Esophagus (tissue), 2 donors: ENCODE measurements at regions not wholly inside any gene's neighbourhood (a gene's known extent, or its start where the extent isn't known, plus 50 kb on each side); places are given as distances from the start of the nearest gene placed in this dataset.

ENCODE experiments used
- H3K27ac ChIP-seq, 2 donors: one replicate each; pipeline ENCODE4 v1.5.1; 2013; ENCODE audit warnings: low read depth in 2 of 2, mild to moderate bottlenecking in 2 of 2, inconsistent platforms in 1 of 2, low read length in 1 of 2, moderate library complexity in 1 of 2
- H3K27me3 ChIP-seq, 2 donors: one replicate each; pipeline ENCODE4 v1.6.1; 2013; ENCODE audit warnings: low read length in 2 of 2, control low read depth in 1 of 2, mild to moderate bottlenecking in 1 of 2; ENCODE audit not compliant: insufficient read depth in 2 of 2, control insufficient read depth in 1 of 2
- H3K36me3 ChIP-seq, 2 donors: one replicate each; pipeline ENCODE4 v1.6.1; 2013; ENCODE audit warnings: low read length in 1 of 2; ENCODE audit not compliant: control insufficient read depth in 2 of 2, insufficient read depth in 2 of 2
- H3K4me1 ChIP-seq, 2 donors: one replicate each; pipeline ENCODE4 v1.6.1; 2013; ENCODE audit warnings: low read length in 1 of 2; ENCODE audit not compliant: control insufficient read depth in 2 of 2, insufficient read depth in 2 of 2
- H3K4me3 ChIP-seq, 2 donors: one replicate each; pipeline ENCODE4 v1.5.1; 2013; ENCODE audit warnings: low read length in 2 of 2, mild to moderate bottlenecking in 2 of 2, low read depth in 1 of 2, moderate library complexity in 1 of 2
- H3K9me3 ChIP-seq, 2 donors: one replicate each; pipeline ENCODE4 v1.6.1; 2013; ENCODE audit warnings: mild to moderate bottlenecking in 2 of 2, low read depth in 1 of 2, low read length in 1 of 2, moderate library complexity in 1 of 2; ENCODE audit not compliant: control insufficient read depth in 2 of 2, insufficient read depth in 1 of 2
- WGBS, 2 donors: extraction: QIAGEN DNeasy Blood & Tissue Kit; methylation state at CpG; one replicate each; pipeline ENCODE4 v1.1.7; 2013; 5-methylcytosine and 5-hydroxymethylcytosine counted together
- donor health status: healthy with polysubstance abuse.
- donor health status: Bipolar disorder and iron deficiency.

DNA sequence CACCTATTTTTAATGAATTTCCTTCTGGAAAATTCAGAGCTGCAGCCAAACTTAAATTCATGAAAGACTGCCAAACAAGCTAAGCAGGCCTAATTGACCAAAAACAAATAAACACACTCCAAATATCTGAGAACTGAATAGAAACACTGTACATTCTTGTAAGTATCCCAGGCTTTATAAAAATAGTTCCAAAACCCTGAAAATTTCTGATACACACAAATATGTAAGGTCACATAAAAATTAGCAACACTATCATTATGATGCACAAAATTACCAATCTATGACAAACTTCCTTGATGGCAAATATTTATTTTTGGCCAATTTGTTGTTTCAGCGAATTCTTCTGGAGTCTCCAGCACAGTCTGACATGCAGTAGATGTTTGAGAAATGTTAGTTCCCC, 117.9 kb upstream of the UBE2E2 start:
- Histone ChIP-seq H3K27me3 (no peaks in the 10 kb centered on the region), H3K9me3 (no peaks in the 10 kb centered on the region), H3K4me1 (no peaks in the 10 kb centered on the region), H3K4me3 (no peak overlapping the region), H3K36me3 (no peaks in the 10 kb centered on the region), H3K27ac (no peak overlapping the region)
- 74 to 78% methylated on average over 1 of the region's 1 CpG for WGBS, 2 donors

GRCh38 chr3:23086331-23086730, 116.8 kb upstream of the UBE2E2 start:
- 79 to 84% methylated on average over 4 of the region's 4 CpGs for WGBS, 2 donors
- Histone ChIP-seq H3K27me3 (no peaks in the 10 kb centered on the region), H3K27ac (no peak overlapping the region), H3K4me1 (no peaks in the 10 kb centered on the region), H3K36me3 (no peaks in the 10 kb centered on the region), H3K9me3 (no peaks in the 10 kb centered on the region), H3K4me3 (no peak overlapping the region)

GRCh38 chr3:23086831-23087230, 116.3 kb upstream of the UBE2E2 start:
- no peak overlapping the region for H3K4me3 ChIP-seq
- H3K27me3 ChIP-seq = no peaks in the 10 kb centered on the region
- no peaks in the 10 kb centered on the region for H3K4me1 ChIP-seq
- no peak overlapping the region for H3K27ac ChIP-seq
- 71 to 75% methylated on average over 2 of the region's 2 CpGs for WGBS, 2 donors
- no peaks in the 10 kb centered on the region for H3K9me3 ChIP-seq
- H3K36me3 ChIP-seq = no peaks in the 10 kb centered on the region

- Histone ChIP-seq H3K36me3 (no peaks in the 10 kb centered on the region), H3K4me1 (no peaks in the 10 kb centered on the region)
These were observed 108.7 kb upstream of the UBE2E2 start for GRCh38 chr3:23094412-23094811.

GRCh38 chr3:23094890-23095462, 108.2 kb upstream of the UBE2E2 start:
- no peaks in the 10 kb centered on the region for H3K9me3 ChIP-seq
- WGBS, 2 donors = 49 to 51% methylated on average over 4 of the region's 4 CpGs
- no peaks in the 10 kb centered on the region for H3K27me3 ChIP-seq
- H3K27ac ChIP-seq = peak overlapping the region in 1 of 2 donors; percentile 21
- H3K4me3 ChIP-seq = no peak overlapping the region
- no peaks in the 10 kb centered on the region for H3K4me1 ChIP-seq
- no peaks in the 10 kb centered on the region for H3K36me3 ChIP-seq

More at GRCh38 chr3:23094412-23094811, 108.7 kb upstream of the UBE2E2 start:
- WGBS, 2 donors = 86 to 87% methylated on average over 5 of the region's 5 CpGs
- no peaks in the 10 kb centered on the region for H3K9me3 ChIP-seq
- H3K27ac ChIP-seq = no peak overlapping the region
- no peaks in the 10 kb centered on the region for H3K27me3 ChIP-seq
- H3K4me3 ChIP-seq = no peak overlapping the region

DNA sequence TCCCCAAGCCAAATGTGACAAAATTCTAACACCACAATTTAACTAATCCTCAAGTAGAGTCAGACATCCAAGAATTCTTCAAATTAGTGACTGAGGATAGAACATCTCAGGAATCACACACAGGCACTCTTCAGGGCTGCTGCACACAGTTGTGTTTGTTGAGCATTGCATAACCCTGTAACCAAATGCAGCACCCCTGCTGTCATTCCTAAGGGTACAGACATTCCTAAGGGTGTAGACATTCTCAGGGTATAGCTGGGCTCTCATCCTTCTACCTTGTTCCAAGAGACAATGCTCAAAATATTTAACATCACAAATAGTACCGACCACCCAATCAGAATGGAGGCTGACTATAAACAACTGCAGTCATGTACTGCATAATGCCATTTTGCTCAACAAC, 107.1 kb upstream of the UBE2E2 start:
- Histone ChIP-seq H3K27ac (no peak overlapping the region), H3K36me3 (no peaks in the 10 kb centered on the region), H3K4me3 (no peak overlapping the region), H3K4me1 (no peaks in the 10 kb centered on the region), H3K27me3 (no peaks in the 10 kb centered on the region), H3K9me3 (no peaks in the 10 kb centered on the region)
- 88 to 96% methylated on average over 1 of the region's 1 CpG for WGBS, 2 donors

DNA sequence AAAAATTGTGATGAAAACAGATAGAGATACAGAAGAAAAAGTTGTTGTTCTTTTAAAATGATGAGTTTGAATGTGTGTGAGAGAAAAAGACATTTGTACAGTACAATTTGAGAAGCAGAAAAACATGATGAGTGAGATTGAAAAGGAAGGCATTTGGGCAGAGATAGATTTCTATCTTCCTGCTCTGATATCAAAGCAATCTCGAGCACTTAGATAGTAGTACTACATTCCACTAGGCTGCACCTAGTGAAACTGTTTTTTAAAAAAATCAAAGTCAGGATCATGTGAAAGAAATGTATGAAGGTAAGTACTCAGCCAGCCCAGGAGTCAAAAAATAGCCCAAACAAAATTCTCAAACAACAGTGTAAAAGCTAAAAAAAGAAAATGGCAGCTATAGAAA, 104.1 kb upstream of the UBE2E2 start:
- Histone ChIP-seq H3K9me3 (no peaks in the 10 kb centered on the region), H3K36me3 (no peaks in the 10 kb centered on the region), H3K4me3 (no peak overlapping the region), H3K27me3 (no peaks in the 10 kb centered on the region), H3K4me1 (no peaks in the 10 kb centered on the region), H3K27ac (no peak overlapping the region)
- 69 to 70% methylated on average over 1 of the region's 1 CpG for WGBS, 2 donors

DNA sequence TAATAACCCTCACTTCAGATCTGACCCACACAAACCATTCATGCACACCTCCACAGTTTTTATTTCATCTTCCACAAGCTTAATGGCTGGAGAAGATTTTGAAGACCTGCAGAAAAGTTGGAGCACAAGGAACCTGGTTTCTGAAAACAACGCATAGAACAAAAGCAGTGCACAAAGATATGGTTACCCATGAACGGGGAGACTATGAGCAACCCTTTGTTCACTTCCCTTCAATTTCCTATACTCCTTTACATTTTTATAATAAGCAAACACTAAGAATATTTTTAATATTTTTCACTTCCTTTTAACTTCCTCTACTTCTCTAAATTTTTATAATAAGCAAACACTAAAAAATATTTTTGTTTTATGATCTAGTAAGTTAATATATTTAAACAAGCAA, 103.5 kb upstream of the UBE2E2 start:
- 78 to 80% methylated on average over 2 of the region's 2 CpGs for WGBS, 2 donors
- Histone ChIP-seq H3K36me3 (no peaks in the 10 kb centered on the region), H3K27me3 (no peaks in the 10 kb centered on the region)

DNA sequence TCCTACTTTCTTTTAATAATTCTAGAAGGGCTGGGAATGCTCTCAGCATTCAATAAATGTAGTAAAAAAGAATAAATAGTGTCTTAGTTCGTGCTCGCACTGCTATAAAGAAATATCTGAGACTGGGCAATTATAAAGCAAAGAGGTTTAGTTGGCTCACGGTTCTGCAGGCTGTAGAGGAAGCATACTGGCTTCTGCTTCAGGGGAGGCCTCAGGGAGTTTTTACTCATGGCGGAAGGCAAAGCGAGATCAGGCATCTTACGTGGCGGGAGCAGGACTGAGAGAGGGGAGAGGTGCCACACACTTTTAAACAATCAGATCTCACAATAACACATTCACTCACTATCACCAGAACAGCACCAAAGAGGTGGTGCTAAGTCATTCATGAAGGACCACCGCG, 103.0 kb upstream of the UBE2E2 start:
- Histone ChIP-seq H3K27ac (no peak overlapping the region), H3K9me3 (no peaks in the 10 kb centered on the region), H3K4me3 (no peak overlapping the region), H3K27me3 (no peaks in the 10 kb centered on the region), H3K4me1 (no peaks in the 10 kb centered on the region), H3K36me3 (no peaks in the 10 kb centered on the region)
- WGBS, 2 donors = 95 to 96% methylated on average over 9 of the region's 9 CpGs

More for the DNA sequence above, 103.5 kb upstream of the UBE2E2 start:
- no peak overlapping the region for H3K4me3 ChIP-seq
- no peak overlapping the region for H3K27ac ChIP-seq
- no peaks in the 10 kb centered on the region for H3K9me3 ChIP-seq
- no peaks in the 10 kb centered on the region for H3K4me1 ChIP-seq

DNA sequence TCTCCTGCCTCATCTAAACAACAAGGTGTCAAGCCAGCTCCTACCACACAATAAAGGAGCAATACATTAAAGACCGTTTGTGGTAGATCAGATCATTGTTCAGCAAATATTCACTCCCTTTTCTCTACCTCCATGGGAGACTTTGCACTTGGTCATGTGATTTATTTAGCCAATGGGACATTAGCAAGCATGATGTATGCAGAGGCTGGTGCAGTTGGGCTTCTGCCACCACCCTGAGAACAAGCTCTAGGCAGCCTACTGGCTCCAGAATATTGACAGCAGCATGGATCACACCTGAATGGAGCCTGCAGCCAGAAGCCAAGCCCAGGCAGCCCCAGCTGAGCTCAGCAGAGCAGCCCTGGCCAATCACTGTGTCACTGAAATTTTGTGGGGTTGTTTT, 99.4 kb upstream of the UBE2E2 start:
- no peak overlapping the region for H3K4me3 ChIP-seq
- H3K36me3 ChIP-seq = no peaks in the 10 kb centered on the region
- no peaks in the 10 kb centered on the region for H3K4me1 ChIP-seq
- H3K9me3 ChIP-seq = no peaks in the 10 kb centered on the region
- no peaks in the 10 kb centered on the region for H3K27me3 ChIP-seq
- no peak overlapping the region for H3K27ac ChIP-seq
- 66 to 75% methylated on average over 1 of the region's 1 CpG for WGBS, 2 donors
